Ovary (tissue), 3 donors: ENCODE measurements at regions not wholly inside any gene's neighbourhood (a gene's known extent, or its start where the extent isn't known, plus 50 kb on each side); places are given as distances from the start of the nearest gene placed in this dataset.

Experiments used
- CTCF ChIP-seq, 3 donors: fragments of 450-650 bp in 2 of 3; fragments of 200-600 bp in 1 of 3; IDR thresholded peaks; one replicate each; pipeline versions ENCODE4 v1.5.1 to v1.8.0; 2016 to 2022; ENCODE audit warnings: antibody characterized with exemption in 3 of 3, mild to moderate bottlenecking in 1 of 3
- POLR2A ChIP-seq: fragments of 450-650 bp; IDR thresholded peaks from one replicate; pipeline ENCODE4 v1.6.1; 2017; ENCODE audit warnings: antibody characterized with exemption, mild to moderate bottlenecking, moderate library complexity
- donor health status: DM: no; HTN: no; CAD: no.

GRCh38 chr6:19354181-19354580 lies 483.0 kb upstream of the ID4 start:
- TF ChIP-seq CTCF (IDR thresholded peaks at IDR 0.05) (no peak), POLR2A (no peak)
